GM12878 (cell line): ENCODE measurements at regions not wholly inside any gene's neighbourhood (a gene's known extent, or its start where the extent isn't known, plus 50 kb on each side); places are given as distances from the start of the nearest gene placed in this dataset.

Source experiments
- MEF2A ChIP-seq: IDR thresholded peaks from 2 replicates; pipeline ENCODE4 v1.6.1; 2011; ENCODE audit warnings: low read depth, mild to moderate bottlenecking, low read length, moderate library complexity; ENCODE audit not compliant: insufficient read depth
- POLR2A ChIP-seq: IDR thresholded peaks from 2 replicates; pipeline ENCODE4 v1.6.1; 2011; ENCODE audit warnings: low read depth, mild to moderate bottlenecking, low read length
- TAF1 ChIP-seq: IDR thresholded peaks from 2 replicates; pipeline ENCODE4 v1.6.1; 2011; ENCODE audit warnings: mild to moderate bottlenecking, low read depth, low read length, borderline replicate concordance
- TF ChIP-seq, protein P1 (sequence below): IDR thresholded peaks from 2 replicates; pipeline ENCODE4 v1.6.1; 2012; ENCODE audit warnings: mild to moderate bottlenecking, low read depth, low read length

DNA sequence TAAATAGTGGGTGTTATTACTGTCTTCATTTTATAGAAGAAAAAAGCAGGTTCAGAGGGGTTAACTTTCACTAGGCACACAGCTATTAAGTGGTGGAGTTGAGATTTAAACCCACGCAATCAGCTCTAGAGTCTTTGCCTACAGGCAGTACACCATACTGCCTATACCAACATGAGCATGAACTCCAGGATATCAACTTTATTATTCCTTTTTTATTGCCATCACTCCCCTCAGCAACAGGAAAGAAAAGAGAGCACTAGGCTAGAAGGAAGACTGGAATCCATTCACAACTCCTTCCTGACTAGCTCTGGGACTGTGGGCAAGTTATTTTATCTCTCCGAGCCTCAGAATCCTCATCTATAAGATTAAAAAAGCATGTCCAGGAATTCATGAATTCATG is 58.7 kb upstream of the FSHB start:
- TF ChIP-seq MEF2A: no peak
- no peak for TF ChIP-seq TAF1
- TF ChIP-seq, protein P1, sequence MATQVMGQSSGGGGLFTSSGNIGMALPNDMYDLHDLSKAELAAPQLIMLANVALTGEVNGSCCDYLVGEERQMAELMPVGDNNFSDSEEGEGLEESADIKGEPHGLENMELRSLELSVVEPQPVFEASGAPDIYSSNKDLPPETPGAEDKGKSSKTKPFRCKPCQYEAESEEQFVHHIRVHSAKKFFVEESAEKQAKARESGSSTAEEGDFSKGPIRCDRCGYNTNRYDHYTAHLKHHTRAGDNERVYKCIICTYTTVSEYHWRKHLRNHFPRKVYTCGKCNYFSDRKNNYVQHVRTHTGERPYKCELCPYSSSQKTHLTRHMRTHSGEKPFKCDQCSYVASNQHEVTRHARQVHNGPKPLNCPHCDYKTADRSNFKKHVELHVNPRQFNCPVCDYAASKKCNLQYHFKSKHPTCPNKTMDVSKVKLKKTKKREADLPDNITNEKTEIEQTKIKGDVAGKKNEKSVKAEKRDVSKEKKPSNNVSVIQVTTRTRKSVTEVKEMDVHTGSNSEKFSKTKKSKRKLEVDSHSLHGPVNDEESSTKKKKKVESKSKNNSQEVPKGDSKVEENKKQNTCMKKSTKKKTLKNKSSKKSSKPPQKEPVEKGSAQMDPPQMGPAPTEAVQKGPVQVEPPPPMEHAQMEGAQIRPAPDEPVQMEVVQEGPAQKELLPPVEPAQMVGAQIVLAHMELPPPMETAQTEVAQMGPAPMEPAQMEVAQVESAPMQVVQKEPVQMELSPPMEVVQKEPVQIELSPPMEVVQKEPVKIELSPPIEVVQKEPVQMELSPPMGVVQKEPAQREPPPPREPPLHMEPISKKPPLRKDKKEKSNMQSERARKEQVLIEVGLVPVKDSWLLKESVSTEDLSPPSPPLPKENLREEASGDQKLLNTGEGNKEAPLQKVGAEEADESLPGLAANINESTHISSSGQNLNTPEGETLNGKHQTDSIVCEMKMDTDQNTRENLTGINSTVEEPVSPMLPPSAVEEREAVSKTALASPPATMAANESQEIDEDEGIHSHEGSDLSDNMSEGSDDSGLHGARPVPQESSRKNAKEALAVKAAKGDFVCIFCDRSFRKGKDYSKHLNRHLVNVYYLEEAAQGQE: no peak
- TF ChIP-seq POLR2A: no peak
